ENCODE measurements at regions not wholly inside any gene's neighbourhood (a gene's known extent, or its start where the extent isn't known, plus 50 kb on each side); places are given as distances from the start of the nearest gene placed in this dataset.

- DNase-seq, result no peak
These were observed 91.8 kb downstream of the DHCR7 start for GRCh38 chr11:71356280-71356876.

GRCh38 chr11:71355281-71355680, 92.9 kb downstream of the DHCR7 start:
- DNase-seq, result no peak

GRCh38 chr11:71354394-71355105, 93.6 kb downstream of the DHCR7 start:
- no peak for DNase-seq

GRCh38 chr11:71352748-71353147, 95.4 kb downstream of the DHCR7 start:
- no peak for DNase-seq

DNA sequence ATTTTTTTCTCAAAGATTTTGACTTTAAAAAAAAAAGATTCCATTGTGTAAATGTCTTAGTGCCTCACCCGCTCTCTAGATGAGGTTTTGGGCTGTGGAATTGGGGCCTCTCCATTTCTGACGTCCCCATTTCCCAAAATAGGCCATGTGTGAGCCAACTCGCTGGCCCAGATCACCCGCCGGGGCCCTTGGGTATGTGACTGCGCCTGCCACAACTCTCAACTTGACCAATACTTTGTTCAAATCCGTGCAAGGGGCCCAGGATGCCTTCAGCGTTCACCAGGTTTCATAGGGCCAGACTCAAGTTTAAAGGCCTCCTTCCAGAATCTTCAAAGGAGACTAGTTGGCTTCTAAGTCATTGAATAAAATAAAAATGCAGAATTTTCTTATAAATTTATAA, 96.0 kb downstream of the DHCR7 start:
- no peak for DNase-seq

GRCh38 chr11:71349627-71350026, 97.2 kb upstream of the SHANK2 start:
- peak; percentile 13 for DNase-seq

GRCh38 chr11:71343828-71344400, 91.5 kb upstream of the SHANK2 start:
- no peak for DNase-seq

DNA sequence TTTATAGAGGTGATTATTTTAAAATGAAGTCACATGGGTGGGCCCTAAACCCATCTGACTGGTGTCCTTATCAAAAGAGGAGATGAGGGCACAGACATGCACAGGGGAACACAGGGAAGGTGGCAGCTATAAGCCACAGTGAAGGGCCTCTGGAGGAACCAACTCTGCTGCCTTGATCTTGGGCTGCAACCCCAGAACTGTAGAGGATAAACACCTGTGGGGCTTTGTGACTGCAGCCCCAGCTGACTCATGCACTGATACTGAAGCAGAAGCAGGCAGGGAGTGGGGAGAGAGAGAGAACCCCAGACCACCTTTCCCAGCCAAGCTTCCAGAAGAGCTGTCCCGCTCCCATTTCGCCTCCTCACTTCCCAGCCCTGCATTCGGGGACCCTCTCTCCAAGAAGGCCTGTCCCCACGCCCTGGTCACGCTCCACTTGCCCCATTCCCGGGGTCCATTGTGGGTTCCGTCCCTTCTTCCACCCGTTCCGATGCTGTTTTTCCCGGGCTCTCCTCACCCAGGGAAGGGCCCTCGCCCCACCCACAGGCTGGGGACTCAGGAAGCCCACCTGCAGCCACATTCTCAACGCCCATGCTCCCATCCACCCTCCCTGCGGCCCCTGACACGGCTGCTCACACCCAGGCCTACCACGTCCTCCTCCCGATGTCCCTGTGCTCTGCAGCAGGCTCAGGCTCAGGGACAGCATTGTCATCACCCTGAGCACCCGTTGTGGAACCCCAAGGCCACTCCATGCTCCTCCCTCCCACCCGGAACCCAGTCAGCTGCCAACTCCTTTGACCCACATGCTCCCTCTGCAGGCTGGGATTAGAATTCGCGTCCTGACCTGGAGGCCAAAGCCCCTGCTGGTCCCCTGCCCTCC, 90.8 kb upstream of the SHANK2 start:
- DNase-seq, result peak; percentile 22

GRCh38 chr11:71342116-71342515, 89.7 kb upstream of the SHANK2 start:
- no peak for DNase-seq

- DNase-seq, result no peak
These were observed 89.2 kb upstream of the SHANK2 start for GRCh38 chr11:71341596-71341995.

- DNase-seq, result no peak
These were observed 88.8 kb upstream of the SHANK2 start for GRCh38 chr11:71341173-71341572.

DNA sequence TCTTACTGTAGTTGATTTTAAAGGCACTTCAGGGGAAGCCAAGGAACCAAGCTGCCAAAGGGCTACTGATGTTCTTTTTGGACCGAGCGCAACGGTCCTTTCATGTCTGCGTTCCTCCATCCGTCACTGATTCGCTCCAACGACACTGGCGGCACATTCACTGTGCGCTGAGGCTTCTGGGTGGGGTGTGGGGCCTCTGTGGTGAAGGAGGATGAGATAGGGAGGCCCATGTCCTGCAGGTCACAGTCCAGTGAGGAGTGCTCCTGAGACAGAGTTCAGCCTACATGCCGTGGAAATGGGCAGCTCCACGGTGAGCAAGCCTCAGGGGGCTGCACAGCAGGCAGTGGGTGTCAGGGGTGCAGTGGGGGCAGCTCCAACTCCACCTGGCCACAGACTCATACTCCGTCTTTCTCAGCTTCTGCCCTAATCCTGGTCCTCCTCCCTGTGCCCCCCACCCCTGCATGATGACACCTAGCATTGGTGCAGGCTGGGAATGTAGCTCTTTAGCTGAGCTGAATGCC, 87.8 kb upstream of the SHANK2 start:
- no peak for DNase-seq

DNA sequence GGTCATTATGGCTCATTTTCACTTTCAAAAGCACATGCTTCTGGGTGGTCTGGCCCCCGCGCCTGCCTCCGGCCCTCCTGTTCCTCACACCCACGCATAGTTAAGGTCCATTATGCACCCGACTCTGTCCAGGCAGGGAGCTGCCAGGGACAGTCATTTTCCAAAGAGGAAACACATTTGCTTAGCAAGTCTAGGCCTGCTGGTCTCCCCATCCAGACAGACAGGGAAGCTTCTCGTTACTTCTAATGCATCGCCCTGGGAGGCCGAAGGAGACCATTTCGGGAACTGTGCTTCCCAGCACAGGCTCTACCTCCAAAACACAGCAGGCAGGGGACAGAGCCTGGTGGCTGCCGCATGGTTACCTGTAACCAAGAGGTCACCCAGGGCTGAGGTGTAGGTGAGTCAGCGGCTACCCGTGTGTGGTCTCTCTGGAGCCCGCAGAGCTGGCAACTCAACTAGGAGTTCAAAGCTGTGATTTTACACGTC, 87.1 kb upstream of the SHANK2 start:
- no peak for DNase-seq

DNA sequence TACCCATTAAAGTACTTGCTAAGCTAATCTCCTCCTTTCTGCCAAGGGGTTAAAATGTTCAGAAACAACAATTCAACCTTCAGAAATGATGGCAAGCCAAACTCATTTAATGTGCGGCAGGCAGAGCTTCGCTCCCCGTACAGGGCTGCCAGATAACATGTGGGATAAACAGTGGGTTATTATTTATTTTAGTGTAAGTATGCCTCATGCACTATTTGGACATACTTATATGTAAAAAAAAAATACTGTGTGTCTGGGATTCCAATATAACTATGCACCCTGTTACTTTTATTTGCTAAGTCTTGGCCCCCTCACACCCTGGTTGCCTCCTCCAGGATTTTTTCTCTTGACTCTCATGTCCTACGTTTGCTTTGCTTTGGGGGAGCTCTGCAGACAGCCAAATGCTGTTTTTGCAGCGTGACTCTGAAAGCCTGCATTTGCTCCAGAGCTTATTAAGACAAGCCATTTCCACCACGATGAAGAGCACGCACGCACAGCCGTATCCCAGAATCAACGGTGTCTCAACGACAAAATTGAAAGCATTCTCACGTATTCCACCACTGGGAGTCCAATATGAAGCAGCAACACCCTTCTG, 86.5 kb upstream of the SHANK2 start:
- DNase-seq, result no peak

- no peak for DNase-seq
These were observed 84.8 kb upstream of the SHANK2 start for GRCh38 chr11:71336996-71337754.

DNA sequence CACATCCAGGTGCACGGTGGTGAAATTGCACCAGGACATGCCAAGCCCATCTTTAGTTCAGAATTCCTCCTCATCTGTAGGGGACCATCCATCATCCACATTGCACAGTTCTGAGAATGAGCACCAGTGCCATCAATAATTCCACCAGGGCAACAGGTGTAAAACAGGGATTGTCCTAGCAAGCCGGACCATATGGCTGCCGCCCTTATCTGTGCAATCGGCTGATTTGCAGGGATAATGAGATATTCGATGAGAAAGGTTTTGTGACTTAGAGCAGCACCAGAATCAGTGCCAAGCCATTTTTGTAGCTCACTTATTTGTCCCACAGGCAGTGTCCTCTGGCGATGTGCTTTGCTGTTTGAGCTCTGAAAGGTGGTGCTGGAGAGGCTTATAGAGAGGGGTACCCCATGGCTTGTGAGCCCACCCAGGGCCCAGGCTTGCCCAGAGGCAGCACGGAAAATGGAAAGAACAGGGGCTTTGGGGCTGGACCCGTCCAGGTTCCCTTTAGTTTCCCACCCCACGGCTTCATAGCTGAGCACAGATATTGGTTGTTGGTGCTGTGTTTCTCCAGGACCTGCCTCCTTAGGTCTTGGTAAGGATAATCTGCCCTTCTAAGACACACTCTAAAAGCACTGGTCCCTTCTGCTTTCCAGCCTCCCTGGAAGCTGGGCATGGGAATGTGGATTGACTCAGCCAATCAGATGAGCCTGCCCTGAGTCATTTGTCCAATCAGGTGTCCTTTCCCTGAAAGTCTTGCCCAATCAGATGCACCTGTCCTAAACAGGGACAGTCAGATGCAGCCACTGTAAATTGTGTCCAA, 84.0 kb upstream of the SHANK2 start:
- DNase-seq, result no peak

- no peak for DNase-seq
These were observed 83.0 kb upstream of the SHANK2 start for GRCh38 chr11:71335371-71335770.

- DNase-seq, result no peak
These were observed 81.8 kb upstream of the SHANK2 start for GRCh38 chr11:71334191-71334590.

GRCh38 chr11:71333473-71333872, 81.1 kb upstream of the SHANK2 start:
- DNase-seq, result no peak

DNA sequence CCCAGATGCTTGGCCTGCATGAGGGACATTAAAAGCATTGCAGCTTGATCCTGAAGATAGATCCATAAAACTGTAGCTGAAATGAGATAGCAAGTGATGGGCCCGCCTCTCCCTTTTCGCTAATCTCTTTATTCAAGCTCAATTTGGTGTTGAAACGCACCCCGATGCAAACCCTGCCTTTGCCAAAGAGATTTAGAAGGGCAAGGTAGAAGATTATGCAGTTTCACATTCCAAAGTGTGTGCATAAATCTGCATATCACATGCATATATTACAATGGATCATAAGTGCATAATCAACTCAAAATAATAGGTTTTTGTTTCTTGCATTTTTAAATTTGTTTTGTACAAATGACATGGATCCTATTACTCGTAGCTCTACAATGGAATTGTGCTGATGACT, 80.1 kb upstream of the SHANK2 start:
- no peak for DNase-seq

GRCh38 chr11:71332046-71332445, 79.7 kb upstream of the SHANK2 start:
- DNase-seq, result no peak

All from NCI-H146 (cell line).